ENCODE measurements at regions not wholly inside any gene's neighbourhood (a gene's known extent, or its start where the extent isn't known, plus 50 kb on each side); places are given as distances from the start of the nearest gene placed in this dataset.
"Not testable (repeated sequence)": the region's sequence is repeated elsewhere in the genome, so short reads cannot be mapped to it uniquely, and the experiment has no call there.

DNA sequence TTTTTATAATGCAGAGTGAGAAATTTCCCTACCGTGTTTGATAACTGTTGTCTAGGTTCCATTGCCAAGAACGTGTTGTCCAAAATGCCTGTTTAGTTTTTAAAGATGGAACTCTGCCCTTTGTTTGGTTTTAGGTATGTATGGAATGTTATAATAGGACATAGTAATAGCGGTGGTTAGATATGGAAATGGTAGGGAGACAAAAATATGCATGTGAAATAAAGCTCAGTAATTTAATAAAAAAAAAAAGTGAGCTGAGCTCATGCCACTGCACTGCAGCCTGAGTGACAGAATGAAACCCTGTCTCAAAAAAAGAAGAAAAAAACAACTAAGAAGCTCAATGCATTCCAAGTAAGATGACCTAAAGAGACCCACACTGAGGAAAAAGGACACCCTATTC lies 72.9 kb downstream of the ZNF783 start:
- Histone ChIP-seq H3K9me3 (replicated peaks) (no peaks in the 10 kb centered on the region), H3K27ac (no peak overlapping the region), H3K27me3 (no peaks in the 10 kb centered on the region), H3K36me3 (no peaks in the 10 kb centered on the region), H3K4me3 (no peak overlapping the region), H3K4me1 (no peaks in the 10 kb centered on the region)
- DNase-seq, result no peak

- no peak overlapping the region for H3K27ac ChIP-seq
- 0 out of 2 replicates have a peak, but pooled peaks cover 2% of the 10 kb centered on the region for H3K27me3 ChIP-seq
- no peaks in the 10 kb centered on the region for H3K4me1 ChIP-seq
- peaks cover 11% of the 10 kb centered on the region for H3K9me3 ChIP-seq (replicated peaks)
- H3K36me3 ChIP-seq, result no peaks in the 10 kb centered on the region
- no peak overlapping the region for H3K4me3 ChIP-seq
- DNase-seq, result no peak
Observed at GRCh38 chr7:149348758-149349369, 86.9 kb downstream of the ZNF783 start.

DNA sequence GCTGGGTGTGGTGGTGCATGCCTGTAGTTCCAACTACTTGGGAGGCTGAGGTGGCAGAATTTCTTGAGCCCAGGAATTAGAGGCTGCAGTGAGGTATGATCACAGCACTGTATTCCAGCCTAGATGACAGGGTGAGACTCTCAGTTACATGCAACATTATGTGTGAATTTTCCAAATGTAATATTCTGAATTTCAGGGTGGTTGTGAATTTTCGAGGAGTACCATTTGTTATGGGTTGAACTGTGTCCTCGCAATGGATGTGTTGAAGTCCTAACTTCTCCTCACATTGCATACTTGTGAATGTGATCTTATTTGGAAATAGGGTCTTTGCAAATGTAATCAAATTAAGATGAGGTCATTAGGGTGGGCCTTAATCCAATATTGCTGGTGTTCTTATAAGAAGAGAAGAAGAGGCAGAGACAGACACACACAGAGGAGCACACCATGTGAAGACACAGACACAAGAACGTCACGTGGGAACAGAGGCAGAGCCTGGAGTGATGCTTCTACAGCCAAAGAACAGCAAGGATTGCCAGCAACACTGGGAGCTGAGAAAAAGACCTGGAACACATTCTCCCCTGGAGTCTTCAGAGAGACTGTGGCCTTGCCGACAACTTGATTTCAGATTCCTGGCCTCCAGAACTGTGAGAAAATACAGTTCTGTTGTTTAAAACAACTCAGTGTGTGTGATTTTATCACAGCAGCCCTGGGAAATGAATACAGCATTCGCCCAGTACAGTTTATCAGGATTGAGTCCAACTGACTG lies 91.9 kb downstream of the ZNF783 start:
- no peaks in the 10 kb centered on the region for H3K4me1 ChIP-seq
- no peak for DNase-seq
- no peaks in the 10 kb centered on the region for H3K36me3 ChIP-seq
- no peak overlapping the region for H3K27ac ChIP-seq
- no peaks in the 10 kb centered on the region; the same call in 1 of the 2 replicates for H3K27me3 ChIP-seq
- peaks cover 5% of the 10 kb centered on the region for H3K9me3 ChIP-seq (replicated peaks)
- no peak overlapping the region for H3K4me3 ChIP-seq

GRCh38 chr7:149355035-149355389 lies 93.0 kb downstream of the ZNF783 start:
- not testable (repeated sequence) for H3K4me1 ChIP-seq; H3K27me3 ChIP-seq; H3K9me3 ChIP-seq (replicated peaks); H3K36me3 ChIP-seq; H3K4me3 ChIP-seq; DNase-seq; H3K27ac ChIP-seq

- peak in 1 of 2 experiments; percentile 7 for DNase-seq
Observed at GRCh38 chr7:149355390-149356048, 93.5 kb downstream of the ZNF783 start.

DNA sequence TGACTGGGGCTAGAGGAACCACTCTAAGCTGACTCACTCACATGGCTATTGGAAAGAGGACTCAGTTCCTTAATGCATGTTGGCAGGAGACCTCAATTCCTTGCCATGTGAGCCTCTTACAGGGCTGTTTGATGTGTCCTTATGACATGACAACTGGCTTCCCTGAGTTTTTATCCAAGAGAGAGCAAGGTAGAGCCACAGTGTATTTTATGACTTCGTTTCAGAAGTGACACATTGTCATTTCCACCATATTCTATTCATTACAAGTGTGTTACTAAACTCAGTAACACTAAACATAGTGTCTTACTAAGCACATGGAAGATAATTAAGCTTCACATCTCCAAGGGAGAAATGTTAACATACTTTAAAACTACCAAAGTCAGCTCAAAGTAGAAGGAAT lies 98.2 kb downstream of the ZNF777 start:
- Histone ChIP-seq H3K4me3 (no peak overlapping the region), H3K27ac (no peak overlapping the region), H3K4me1 (no peaks in the 10 kb centered on the region), H3K9me3 (replicated peaks) (no peaks in the 10 kb centered on the region), H3K27me3 (no peaks in the 10 kb centered on the region), H3K36me3 (no peaks in the 10 kb centered on the region)
- no peak for DNase-seq

More at GRCh38 chr7:149355390-149356048, 93.5 kb downstream of the ZNF783 start:
- H3K27me3 ChIP-seq, result no peaks in the 10 kb centered on the region; the same call in 1 of the 2 replicates
- no peaks in the 10 kb centered on the region for H3K4me1 ChIP-seq
- no peak overlapping the region for H3K4me3 ChIP-seq
- no peaks in the 10 kb centered on the region for H3K36me3 ChIP-seq
- H3K9me3 ChIP-seq (replicated peaks), result no peaks in the 10 kb centered on the region
- no peak overlapping the region for H3K27ac ChIP-seq

GRCh38 chr7:149367418-149368180 lies 93.3 kb downstream of the ZNF777 start:
- no peaks in the 10 kb centered on the region for H3K9me3 ChIP-seq (replicated peaks)
- H3K27ac ChIP-seq, result no peak overlapping the region
- H3K36me3 ChIP-seq, result no peaks in the 10 kb centered on the region
- no peak overlapping the region for H3K4me3 ChIP-seq
- H3K4me1 ChIP-seq, result no peaks in the 10 kb centered on the region
- H3K27me3 ChIP-seq, result no peaks in the 10 kb centered on the region
- no peak for DNase-seq

GRCh38 chr7:149369497-149369896 lies 91.4 kb downstream of the ZNF777 start:
- no peak overlapping the region for H3K4me3 ChIP-seq
- H3K9me3 ChIP-seq (replicated peaks), result no peaks in the 10 kb centered on the region
- H3K4me1 ChIP-seq, result no peaks in the 10 kb centered on the region
- no peak for DNase-seq
- no peaks in the 10 kb centered on the region for H3K36me3 ChIP-seq
- H3K27ac ChIP-seq, result no peak overlapping the region
- no peaks in the 10 kb centered on the region for H3K27me3 ChIP-seq

GRCh38 chr7:149370790-149371189 lies 90.1 kb downstream of the ZNF777 start:
- Histone ChIP-seq H3K36me3 (no peaks in the 10 kb centered on the region), H3K4me1 (no peaks in the 10 kb centered on the region), H3K27ac (no peak overlapping the region), H3K27me3 (no peaks in the 10 kb centered on the region), H3K9me3 (replicated peaks) (no peaks in the 10 kb centered on the region), H3K4me3 (no peak overlapping the region)
- no peak for DNase-seq

- H3K27me3 ChIP-seq, result no peaks in the 10 kb centered on the region
- H3K36me3 ChIP-seq, result no peaks in the 10 kb centered on the region
- no peaks in the 10 kb centered on the region for H3K4me1 ChIP-seq
- no peaks in the 10 kb centered on the region for H3K9me3 ChIP-seq (replicated peaks)
- H3K4me3 ChIP-seq, result no peak overlapping the region
- no peak overlapping the region for H3K27ac ChIP-seq
- DNase-seq, result no peak
Observed at GRCh38 chr7:149373089-149373488, 87.8 kb downstream of the ZNF777 start.

DNA sequence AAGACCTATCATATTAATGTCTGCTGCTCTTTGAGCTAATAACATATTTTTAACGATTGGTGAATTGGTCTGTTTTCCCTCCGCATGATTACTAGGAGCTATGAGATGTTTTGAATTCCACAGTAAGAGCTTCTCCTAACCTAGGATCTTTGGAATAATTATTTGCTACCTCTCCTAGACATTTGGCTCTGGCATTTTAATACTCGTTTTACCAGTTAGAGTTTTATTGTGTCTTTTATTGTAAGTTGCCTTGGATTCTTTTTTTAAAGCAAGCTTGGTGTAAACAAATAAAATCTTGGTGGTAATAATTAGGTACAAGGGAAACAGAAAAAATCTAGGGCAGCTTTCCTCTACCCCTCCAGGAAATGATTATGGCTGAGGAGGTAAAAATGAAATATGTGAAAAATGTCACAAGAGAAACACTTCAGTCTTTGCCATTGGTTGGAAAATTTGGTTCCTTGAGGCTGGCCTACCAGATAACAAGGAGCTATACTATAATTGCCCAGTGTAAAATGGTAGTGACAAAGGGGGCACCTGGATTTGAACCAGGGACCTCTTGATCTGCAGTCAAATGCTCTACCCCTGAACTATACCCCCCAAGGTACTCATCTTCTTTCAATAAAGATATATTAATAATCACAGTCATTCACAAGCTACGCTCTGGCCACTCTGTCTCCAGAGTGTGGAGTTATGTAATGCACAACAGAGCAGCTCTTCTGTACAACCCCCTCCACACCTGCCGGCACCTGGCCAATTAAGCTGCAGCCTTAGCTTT lies 85.4 kb downstream of the ZNF777 start:
- Histone ChIP-seq H3K4me3 (no peak overlapping the region), H3K4me1 (no peaks in the 10 kb centered on the region), H3K9me3 (replicated peaks) (peaks cover 10% of the 10 kb centered on the region; the same call in 1 of the 2 replicates), H3K27ac (no peak overlapping the region), H3K36me3 (no peaks in the 10 kb centered on the region), H3K27me3 (no peaks in the 10 kb centered on the region)
- DNase-seq, result no peak

DNA sequence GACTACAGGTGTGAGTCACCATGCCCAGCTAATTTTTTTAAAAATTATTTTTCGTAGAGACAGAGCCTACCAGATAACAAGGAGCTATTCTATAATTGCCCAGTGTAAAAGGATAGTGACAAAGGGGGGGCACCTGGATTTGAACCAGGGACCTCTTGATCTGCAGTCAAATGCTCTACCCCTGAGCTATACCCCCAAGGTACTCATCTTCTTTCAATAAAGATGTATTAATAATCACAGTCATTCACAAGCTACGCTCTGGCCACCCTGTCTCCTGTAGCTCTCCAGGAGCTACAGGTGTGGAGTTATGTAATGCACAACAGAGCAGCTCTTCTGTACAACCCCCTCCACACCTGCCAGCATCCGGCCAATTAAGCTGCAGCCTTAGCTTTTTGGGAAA lies 83.5 kb downstream of the ZNF777 start:
- no peak for DNase-seq
- Histone ChIP-seq H3K4me3 (no peak overlapping the region), H3K27ac (no peak overlapping the region)

GRCh38 chr7:149379625-149380024 lies 81.2 kb downstream of the ZNF777 start:
- no peak for DNase-seq
- no peaks in the 10 kb centered on the region for H3K36me3 ChIP-seq

More for the DNA sequence above, 83.5 kb downstream of the ZNF777 start:
- Histone ChIP-seq H3K27me3 (no peaks in the 10 kb centered on the region), H3K9me3 (replicated peaks) (peaks cover 10% of the 10 kb centered on the region; the same call in 1 of the 2 replicates), H3K36me3 (no peaks in the 10 kb centered on the region), H3K4me1 (no peaks in the 10 kb centered on the region)

GRCh38 chr7:149381245-149381644 lies 79.6 kb downstream of the ZNF777 start:
- DNase-seq, result no peak
- H3K9me3 ChIP-seq (replicated peaks), result peaks cover 10% of the 10 kb centered on the region; the same call in 1 of the 2 replicates
- H3K36me3 ChIP-seq, result no peaks in the 10 kb centered on the region
- no peak overlapping the region for H3K27ac ChIP-seq
- H3K27me3 ChIP-seq, result no peaks in the 10 kb centered on the region
- H3K4me1 ChIP-seq, result no peaks in the 10 kb centered on the region
- no peak overlapping the region for H3K4me3 ChIP-seq

More at GRCh38 chr7:149379625-149380024, 81.2 kb downstream of the ZNF777 start:
- no peak overlapping the region for H3K27ac ChIP-seq
- H3K9me3 ChIP-seq (replicated peaks), result peaks cover 10% of the 10 kb centered on the region; the same call in 1 of the 2 replicates
- no peaks in the 10 kb centered on the region for H3K4me1 ChIP-seq
- H3K4me3 ChIP-seq, result no peak overlapping the region
- H3K27me3 ChIP-seq, result no peaks in the 10 kb centered on the region
